Body of pancreas (tissue), 4 donors: ENCODE measurements at regions not wholly inside any gene's neighbourhood (a gene's known extent, or its start where the extent isn't known, plus 50 kb on each side); places are given as distances from the start of the nearest gene placed in this dataset. TPM values are rescaled to one million over a fixed set of nuclear protein-coding genes. Genes with fewer than 3 reads are reported as not detected.

Source experiments
- ATAC-seq: fragments of 150-250 bp; one replicate; pipeline ENCODE4 v1.9.1; 2016
- DNase-seq, 4 donors: peaks; one replicate each; pipeline ENCODE4 v3.0.0-alpha.2; 2019
- H3K27ac ChIP-seq, 4 donors: fragments of 200-600 bp; sonication (generic); 1 replicate in 3 of 4; 2 replicates in 1 of 4; pipeline versions ENCODE4 v1.5.1 to v1.6.1; 2016 to 2019; ENCODE audit warnings: mild to moderate bottlenecking in 1 of 4, mixed read lengths in 1 of 4, moderate library complexity in 1 of 4
- H3K27me3 ChIP-seq, 2 donors: fragments of 200-600 bp; sonication (generic); one replicate each; pipeline ENCODE4 v1.6.0; 2016; ENCODE audit warnings: mild to moderate bottlenecking in 1 of 2
- H3K36me3 ChIP-seq, 2 donors: fragments of 200-600 bp; sonication (generic); replicated peaks in 1 of 2; 2 replicates each; pipeline ENCODE4 v1.5.1; 2016; ENCODE audit warnings: low read depth in 2 of 2; ENCODE audit not compliant: insufficient read depth in 1 of 2
- H3K4me1 ChIP-seq: fragments of 200-600 bp; sonication (generic); one replicate; pipeline ENCODE4 v1.6.0; 2016
- H3K4me3 ChIP-seq, 2 donors: fragments of 200-600 bp; sonication (generic); 1 replicate in 1 of 2; 2 replicates in 1 of 2; pipeline ENCODE4 v1.5.1; 2016 to 2019
- H3K9me3 ChIP-seq, 3 donors: fragments of 200-600 bp; sonication (generic); 1 replicate in 2 of 3; 2 replicates in 1 of 3; pipeline ENCODE4 v1.5.1; 2016
- CTCF ChIP-seq, 7 experiments: fragments of 450-650 bp in 4 of 7; fragments of 200-600 bp in 3 of 7; sonication (generic) in 3 of 7; IDR thresholded peaks; one replicate each; pipeline ENCODE4 v1.5.1; 2016 to 2019; ENCODE audit warnings: antibody characterized with exemption in 7 of 7
- POLR2A ChIP-seq, 3 donors: fragments of 450-650 bp; IDR thresholded peaks; one replicate each; pipeline ENCODE4 v1.6.1; 2016; ENCODE audit warnings: antibody characterized with exemption in 3 of 3, mild to moderate bottlenecking in 2 of 3
- WGBS, 2 donors: methylation state at CpG; one replicate each; pipeline ENCODE4 v1.1.5; 2017; 5-methylcytosine and 5-hydroxymethylcytosine counted together
- intact Hi-C: fragments of 100-400 bp; cut with DNase I; formaldehyde crosslinking; loops from one replicate; pipeline ENCODE4 v1.15.1; 2023
- small RNA-seq: library from RNA; depleted of rRNA; stranded (forward); fragments of <200 nt; gene quantifications from one replicate; pipeline ENCODE3, GENCODE V24; 2016

- Histone ChIP-seq H3K4me3 (no peak overlapping the region), H3K27me3 (no peaks in the 10 kb centered on the region), H3K36me3 (no peaks in the 10 kb centered on the region), H3K9me3 (no peaks in the 10 kb centered on the region), H3K4me1 (no peaks in the 10 kb centered on the region), H3K27ac (no peak overlapping the region)
- 83 to 88% methylated on average over 1 of the region's 1 CpG for WGBS, 2 donors
- no peak for TF ChIP-seq POLR2A (IDR thresholded peaks at IDR 0.05)
- TF ChIP-seq CTCF (IDR thresholded peaks at IDR 0.05) = no peak
- DNase-seq (no peak), ATAC-seq (no peak)
- intact Hi-C loops = no loop called here
Measured at GRCh38 chr6:114404339-114404955, 61.6 kb upstream of the HS3ST5 start.

GRCh38 chr6:114403858-114404257, 61.0 kb upstream of the HS3ST5 start:
- Histone ChIP-seq H3K27me3 (no peaks in the 10 kb centered on the region), H3K36me3 (no peaks in the 10 kb centered on the region), H3K9me3 (no peaks in the 10 kb centered on the region), H3K4me1 (no peaks in the 10 kb centered on the region), H3K4me3 (no peak overlapping the region), H3K27ac (no peak overlapping the region)
- 38 to 64% methylated on average over 1 of the region's 1 CpG for WGBS, 2 donors
- intact Hi-C loops = no loop called here
- no peak for DNase-seq
- ATAC-seq = no peak
- TF ChIP-seq CTCF (IDR thresholded peaks at IDR 0.05) (no peak), POLR2A (IDR thresholded peaks at IDR 0.05) (no peak)

- ATAC-seq (no peak), DNase-seq (no peak)
- Histone ChIP-seq H3K9me3 (no peaks in the 10 kb centered on the region), H3K27ac (no peak overlapping the region), H3K36me3 (no peaks in the 10 kb centered on the region), H3K4me1 (no peaks in the 10 kb centered on the region), H3K4me3 (no peak overlapping the region), H3K27me3 (no peaks in the 10 kb centered on the region)
- intact Hi-C loops = no loop called here
- TF ChIP-seq CTCF (IDR thresholded peaks at IDR 0.05) = no peak
- TF ChIP-seq POLR2A (IDR thresholded peaks at IDR 0.05) = no peak
- 29 to 43% methylated on average over 2 of the region's 2 CpGs for WGBS, 2 donors
Measured at GRCh38 chr6:114398481-114398880, 55.7 kb upstream of the HS3ST5 start.

Small RNA genes lying in the stretch of these regions (small RNA-seq; reads per million reads assigned to genes)
- gene AL606845.1 (not detected), gene RNU6-475P (not detected)
